H9 (cell line): ENCODE measurements at regions not wholly inside any gene's neighbourhood (a gene's known extent, or its start where the extent isn't known, plus 50 kb on each side); places are given as distances from the start of the nearest gene placed in this dataset.

Experiments used
- DNase-seq: peaks from one replicate; pipeline ENCODE4 v3.0.0-alpha.2; 2017
- H2AFZ ChIP-seq: one replicate; pipeline ENCODE4 v1.6.1; 2013; ENCODE audit warnings: mild to moderate bottlenecking, low read length, control low read depth, moderate library complexity
- H2AK5ac ChIP-seq: 2 replicates; pipeline ENCODE4 v1.6.1; 2013; ENCODE audit warnings: low read length, control low read depth, mixed read lengths; ENCODE audit not compliant: insufficient read length
- H2BK120ac ChIP-seq: one replicate; pipeline ENCODE4 v1.6.1; 2013; ENCODE audit warnings: low read depth, mild to moderate bottlenecking, low read length, control low read depth, inconsistent platforms; ENCODE audit not compliant: poor library complexity, severe bottlenecking
- H2BK12ac ChIP-seq: 2 replicates; pipeline ENCODE4 v1.6.1; 2013; ENCODE audit warnings: low read length, control low read depth, mixed read lengths, low read depth; ENCODE audit not compliant: insufficient read length
- H2BK15ac ChIP-seq: 2 replicates; pipeline ENCODE4 v1.6.1; 2013; ENCODE audit warnings: low read depth, low read length, control low read depth
- H2BK20ac ChIP-seq: one replicate; pipeline ENCODE4 v1.6.1; 2013; ENCODE audit warnings: low read depth, mild to moderate bottlenecking, low read length, control low read depth, inconsistent platforms; ENCODE audit not compliant: poor library complexity, severe bottlenecking
- H2BK5ac ChIP-seq: 2 replicates; pipeline ENCODE4 v1.6.1; 2013; ENCODE audit warnings: low read length, control low read depth, mixed read lengths; ENCODE audit not compliant: insufficient read length
- H3K14ac ChIP-seq: 2 replicates; pipeline ENCODE4 v1.6.1; 2013; ENCODE audit warnings: low read length, control low read depth; ENCODE audit not compliant: insufficient read depth
- H3K18ac ChIP-seq: 2 replicates; pipeline ENCODE4 v1.6.1; 2013; ENCODE audit warnings: low read depth, mild to moderate bottlenecking, mixed read lengths, low read length, control low read depth; ENCODE audit not compliant: insufficient read length
- H3K23ac ChIP-seq: 2 replicates; pipeline ENCODE4 v1.6.1; 2013; ENCODE audit warnings: low read length, control low read depth, mixed read lengths, low read depth; ENCODE audit not compliant: insufficient read length
- H3K23me2 ChIP-seq: 2 replicates; pipeline ENCODE4 v1.6.1; 2013; ENCODE audit warnings: low read depth, mild to moderate bottlenecking, mixed read lengths, low read length, control low read depth; ENCODE audit not compliant: insufficient read length, poor library complexity, severe bottlenecking
- H3K27ac ChIP-seq: 2 replicates; pipeline ENCODE4 v1.5.1; 2013; ENCODE audit warnings: low read length, control low read depth, mixed read lengths, low read depth; ENCODE audit not compliant: insufficient read length
- H3K27me3 ChIP-seq: 2 replicates; pipeline ENCODE4 v1.6.1; 2013; ENCODE audit warnings: low read length, control low read depth, inconsistent platforms; ENCODE audit not compliant: insufficient read depth
- H3K4ac ChIP-seq: 2 replicates; pipeline ENCODE4 v1.6.1; 2013; ENCODE audit warnings: low read depth, mild to moderate bottlenecking, control low read depth, inconsistent platforms, low read length, moderate library complexity
- H3K4me1 ChIP-seq: 2 replicates; pipeline ENCODE4 v1.6.1; 2013; ENCODE audit warnings: low read length, control low read depth, inconsistent platforms; ENCODE audit not compliant: insufficient read depth
- H3K4me2 ChIP-seq: 2 replicates; pipeline ENCODE4 v1.6.1; 2013; ENCODE audit warnings: low read length, control low read depth, mixed read lengths; ENCODE audit not compliant: insufficient read length, insufficient read depth
- H3K56ac ChIP-seq: 2 replicates; pipeline ENCODE4 v1.6.1; 2013; ENCODE audit warnings: low read depth, mild to moderate bottlenecking, mixed read lengths, low read length, control low read depth; ENCODE audit not compliant: insufficient read length
- H3K79me1 ChIP-seq: 2 replicates; pipeline ENCODE4 v1.6.1; 2013; ENCODE audit warnings: low read depth, mild to moderate bottlenecking, moderate library complexity, low read length, control low read depth, inconsistent platforms; ENCODE audit not compliant: insufficient read depth, poor library complexity, severe bottlenecking
- H3K79me2 ChIP-seq: 2 replicates; pipeline ENCODE4 v1.6.1; 2013; ENCODE audit warnings: low read length, control low read depth, inconsistent platforms; ENCODE audit not compliant: insufficient read depth
- H3K9ac ChIP-seq: 2 replicates; pipeline ENCODE4 v1.6.1; 2013; ENCODE audit warnings: low read length, control low read depth, mixed read lengths; ENCODE audit not compliant: insufficient read length; ENCODE audit errors: extremely low read depth
- H3K9me3 ChIP-seq: one replicate; pipeline ENCODE4 v1.6.1; 2013; ENCODE audit warnings: low read depth, low read length, inconsistent platforms; ENCODE audit not compliant: control insufficient read depth
- H3T11ph ChIP-seq: one replicate; pipeline ENCODE4 v1.6.1; 2013; ENCODE audit warnings: mild to moderate bottlenecking, low read length, control low read depth, inconsistent platforms
- H4K20me1 ChIP-seq: one replicate; pipeline ENCODE4 v1.6.1; 2013; ENCODE audit not compliant: control insufficient read depth, insufficient read length, insufficient read depth
- H4K5ac ChIP-seq: 2 replicates; pipeline ENCODE4 v1.6.1; 2013; ENCODE audit warnings: low read depth, mild to moderate bottlenecking, mixed read lengths, low read length, control low read depth; ENCODE audit not compliant: insufficient read length
- H4K8ac ChIP-seq: replicated peaks from 2 replicates; pipeline ENCODE4 v1.6.1; 2013; ENCODE audit warnings: low read length, control low read depth, mixed read lengths, low read depth; ENCODE audit not compliant: insufficient read length
- H4K91ac ChIP-seq: 2 replicates; pipeline ENCODE4 v1.6.1; 2013; ENCODE audit warnings: low read depth, mild to moderate bottlenecking, moderate library complexity, mixed read lengths, low read length, control low read depth; ENCODE audit not compliant: insufficient read length
- H3K27ac Mint-ChIP-seq, 3 experiments: 2 replicates in 2 of 3; 3 replicates in 1 of 3; pipeline ENCODE4 v1.8.0; 2020 to 2021; ENCODE audit warnings: mixed read lengths in 3 of 3, mild to moderate bottlenecking in 1 of 3, moderate library complexity in 1 of 3
- H3K27me3 Mint-ChIP-seq: 2 replicates; pipeline ENCODE4 v1.8.0; 2021; ENCODE audit warnings: low read depth, mild to moderate bottlenecking, moderate library complexity, mixed read lengths
- H3K36me3 Mint-ChIP-seq, 3 experiments: 2 replicates in 2 of 3; 3 replicates in 1 of 3; pipeline ENCODE4 v1.8.0; 2020 to 2021; ENCODE audit warnings: low read depth in 3 of 3, mixed read lengths in 3 of 3; ENCODE audit not compliant: insufficient read depth in 1 of 3
- H3K4me1 Mint-ChIP-seq, 2 experiments: 2 replicates each; pipeline ENCODE4 v1.8.0; 2020; ENCODE audit warnings: mixed read lengths in 2 of 2
- H3K4me3 Mint-ChIP-seq, 2 experiments: 2 replicates in 1 of 2; 3 replicates in 1 of 2; pipeline ENCODE4 v1.8.0; 2020 to 2021; ENCODE audit warnings: mild to moderate bottlenecking in 2 of 2, mixed read lengths in 2 of 2, moderate library complexity in 1 of 2
- H3K9me3 Mint-ChIP-seq, 2 experiments: 2 replicates in 1 of 2; 3 replicates in 1 of 2; pipeline ENCODE4 v1.8.0; 2020; ENCODE audit warnings: mild to moderate bottlenecking in 2 of 2, mixed read lengths in 2 of 2, moderate library complexity in 1 of 2
- CTCF ChIP-seq: fragments of 200-600 bp; sonication (generic); conservative IDR thresholded peaks from 3 replicates; pipeline ENCODE4 v1.8.0; 2021; ENCODE audit warnings: antibody characterized with exemption, mild to moderate bottlenecking
- WGBS: extraction: QIAGEN DNeasy Blood & Tissue Kit; methylation state at CpG from one replicate; pipeline ENCODE4 v1.1.7; 2013; ENCODE audit warnings: missing lambda C conversion rate, low lambda C conversion rate, mixed read lengths; ENCODE audit not compliant: insufficient read length; ENCODE audit errors: extremely low coverage; 5-methylcytosine and 5-hydroxymethylcytosine counted together

GRCh38 chr3:34046154-34046553 is 247.7 kb downstream of the PDCD6IP start:
- no peak overlapping the region for H4K91ac ChIP-seq
- H3K4me1 ChIP-seq: no peaks in the 10 kb centered on the region
- H3K56ac ChIP-seq: no peak overlapping the region
- H3K4me3 Mint-ChIP-seq: no peak overlapping the region
- no peaks in the 10 kb centered on the region for H3K23me2 ChIP-seq
- no peak overlapping the region for H3K4ac ChIP-seq
- no peak for TF ChIP-seq CTCF
- no peaks in the 10 kb centered on the region for H3K9me3 Mint-ChIP-seq
- H3K79me2 ChIP-seq: no peaks in the 10 kb centered on the region
- no peak overlapping the region for H2BK12ac ChIP-seq
- H3K27ac Mint-ChIP-seq: no peak overlapping the region
- no peak overlapping the region for H3T11ph ChIP-seq
- H2BK20ac ChIP-seq: no peak overlapping the region
- H2AK5ac ChIP-seq: no peak overlapping the region
- no peaks in the 10 kb centered on the region for H3K27me3 Mint-ChIP-seq
- no peak overlapping the region for H2BK120ac ChIP-seq
- H4K20me1 ChIP-seq: no peaks in the 10 kb centered on the region
- H3K4me1 Mint-ChIP-seq: peaks cover 8 to 9% of the 10 kb centered on the region in 2 experiments; a peak in 2 of 4 replicates
- no peak overlapping the region for H4K8ac ChIP-seq
- no CpG with 5 or more reads among the region's 1 CpG for WGBS
- H2BK5ac ChIP-seq: no peak overlapping the region
- H3K27me3 ChIP-seq: no peaks in the 10 kb centered on the region
- no peaks in the 10 kb centered on the region for H3K9me3 ChIP-seq
- no peak overlapping the region for H3K23ac ChIP-seq
- no peaks in the 10 kb centered on the region for H3K79me1 ChIP-seq
- no peak overlapping the region for H2BK15ac ChIP-seq
- H3K4me2 ChIP-seq: no peak overlapping the region
- DNase-seq: no peak
- no peak overlapping the region for H3K9ac ChIP-seq
- no peaks in the 10 kb centered on the region for H3K36me3 Mint-ChIP-seq
- H4K5ac ChIP-seq: no peak overlapping the region
- H3K27ac ChIP-seq: no peak overlapping the region
- no peak overlapping the region for H2AFZ ChIP-seq
- no peak overlapping the region for H3K14ac ChIP-seq
- no peak overlapping the region for H3K18ac ChIP-seq
